Nephron (organoid): ENCODE measurements at regions not wholly inside any gene's neighbourhood (a gene's known extent, or its start where the extent isn't known, plus 50 kb on each side); places are given as distances from the start of the nearest gene placed in this dataset.

Experiments used
- H3K27ac Mint-ChIP-seq, 3 experiments: 2 replicates each; pipeline ENCODE4 v1.8.0; 2020; ENCODE audit warnings: mixed read lengths in 3 of 3, mild to moderate bottlenecking in 2 of 3, moderate library complexity in 1 of 3
- H3K27me3 Mint-ChIP-seq: 2 replicates; pipeline ENCODE4 v1.8.0; 2021; ENCODE audit warnings: low read depth, mild to moderate bottlenecking, moderate library complexity, mixed read lengths
- H3K36me3 Mint-ChIP-seq: 2 replicates; pipeline ENCODE4 v1.8.0; 2020; ENCODE audit warnings: low read depth, mixed read lengths
- H3K4me1 Mint-ChIP-seq: 2 replicates; pipeline ENCODE4 v1.8.0; 2020; ENCODE audit warnings: mixed read lengths
- H3K4me3 Mint-ChIP-seq, 3 experiments: 2 replicates each; pipeline ENCODE4 v1.8.0; 2020; ENCODE audit warnings: mild to moderate bottlenecking in 3 of 3, mixed read lengths in 3 of 3, moderate library complexity in 2 of 3
- H3K9me3 Mint-ChIP-seq: 2 replicates; pipeline ENCODE4 v1.8.0; 2020; ENCODE audit warnings: mixed read lengths
- CTCF ChIP-seq, 3 experiments: fragments of 200-600 bp; sonication (generic); IDR thresholded peaks; one replicate each; pipeline ENCODE4 v1.5.0; 2021; ENCODE audit warnings: antibody characterized with exemption in 3 of 3; ENCODE audit not compliant: unreplicated experiment in 3 of 3

GRCh38 chr2:234802071-234802844, 149.6 kb upstream of the SH3BP4 start:
- TF ChIP-seq CTCF (IDR thresholded peaks at IDR 0.05; ENCODE audit: unreplicated experiment in 3 of 3), result no peak

GRCh38 chr2:234797566-234798250, 154.1 kb upstream of the SH3BP4 start:
- H3K4me3 Mint-ChIP-seq, result no peak overlapping the region
- no peak overlapping the region for H3K27ac Mint-ChIP-seq
- TF ChIP-seq CTCF (IDR thresholded peaks at IDR 0.05; ENCODE audit: unreplicated experiment in 3 of 3), result no peak
- peaks cover 28% of the 10 kb centered on the region for H3K27me3 Mint-ChIP-seq
- H3K36me3 Mint-ChIP-seq, result no peaks in the 10 kb centered on the region
- H3K4me1 Mint-ChIP-seq, result peaks cover 40% of the 10 kb centered on the region
- no peaks in the 10 kb centered on the region for H3K9me3 Mint-ChIP-seq

More at GRCh38 chr2:234802071-234802844, 149.6 kb upstream of the SH3BP4 start:
- H3K27me3 Mint-ChIP-seq, result peaks cover 29% of the 10 kb centered on the region
- no peak overlapping the region for H3K27ac Mint-ChIP-seq
- H3K9me3 Mint-ChIP-seq, result peaks cover 8% of the 10 kb centered on the region
- H3K36me3 Mint-ChIP-seq, result no peaks in the 10 kb centered on the region
- no peak overlapping the region for H3K4me3 Mint-ChIP-seq
- H3K4me1 Mint-ChIP-seq, result peaks cover 10% of the 10 kb centered on the region

DNA sequence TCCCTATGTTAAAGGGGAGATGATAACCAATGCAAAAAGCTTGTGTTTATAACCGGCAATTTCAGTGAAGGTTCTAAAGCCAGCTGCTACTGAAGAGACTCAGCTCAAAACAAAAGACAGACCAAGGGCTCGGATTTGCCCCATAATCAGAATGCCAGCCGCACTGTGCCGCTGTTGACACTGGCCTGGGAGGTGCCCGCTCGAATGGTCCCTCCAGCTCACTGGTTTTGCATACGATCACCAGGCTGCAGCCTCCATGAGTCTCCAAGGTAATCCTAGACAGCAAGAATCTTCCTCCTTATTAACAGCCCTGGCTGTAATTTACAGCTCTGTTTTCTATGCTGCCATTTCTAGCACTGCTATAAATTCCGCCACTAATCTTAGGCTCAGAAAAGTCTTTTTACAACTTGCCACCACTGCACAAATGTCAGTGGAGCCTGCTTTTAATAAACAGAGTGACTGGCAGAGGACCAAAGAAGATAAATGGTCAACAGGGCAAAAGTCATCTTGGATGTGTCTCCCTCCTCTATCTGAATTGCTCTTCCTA, 155.7 kb upstream of the SH3BP4 start:
- TF ChIP-seq CTCF (IDR thresholded peaks at IDR 0.05; ENCODE audit: unreplicated experiment in 3 of 3), result no peak
- Mint-ChIP-seq H3K4me1 (peaks cover 49% of the 10 kb centered on the region), H3K27me3 (peaks cover 28% of the 10 kb centered on the region), H3K9me3 (no peaks in the 10 kb centered on the region), H3K27ac (peak overlapping the region; percentile 16 to 67 (median 17)), H3K4me3 (peak overlapping the region in 1 of 3 experiments; percentile 17), H3K36me3 (no peaks in the 10 kb centered on the region)

DNA sequence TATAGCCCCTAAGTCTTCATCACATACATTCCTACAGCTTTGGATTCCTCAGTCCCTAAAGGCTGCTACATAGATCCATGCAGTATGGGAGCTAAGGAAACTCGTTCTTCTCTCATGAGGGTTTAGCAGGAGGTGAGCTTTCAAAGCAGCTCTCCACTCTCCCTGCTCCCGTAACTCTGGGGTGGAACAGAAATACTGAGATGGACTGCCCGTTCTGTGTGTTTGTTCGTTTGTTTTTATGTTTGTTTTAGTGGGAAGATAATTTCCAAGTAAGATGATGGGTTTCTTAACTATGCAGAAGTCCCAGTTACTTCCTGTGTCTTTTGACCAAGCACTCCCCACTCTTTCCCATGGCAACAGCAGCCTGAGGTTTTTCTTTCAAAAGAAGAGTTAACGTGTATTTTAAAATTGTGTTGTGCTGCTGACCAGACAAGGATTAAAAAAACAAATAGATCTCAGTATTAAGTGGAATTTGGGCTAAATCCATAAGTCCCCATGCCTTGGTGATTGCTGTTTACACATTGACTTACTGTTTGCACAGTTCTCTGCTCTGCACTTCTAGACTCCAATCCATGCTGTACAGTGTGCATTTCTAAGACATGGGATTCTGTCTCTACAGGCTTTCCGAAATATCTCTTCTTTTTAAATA, 156.4 kb upstream of the SH3BP4 start:
- peak overlapping the region in 1 of 3 experiments; percentile 5 for H3K4me3 Mint-ChIP-seq
- peaks cover 55% of the 10 kb centered on the region for H3K4me1 Mint-ChIP-seq
- no peaks in the 10 kb centered on the region for H3K9me3 Mint-ChIP-seq
- TF ChIP-seq CTCF (IDR thresholded peaks at IDR 0.05; ENCODE audit: unreplicated experiment in 3 of 3), result no peak
- H3K27ac Mint-ChIP-seq, result peak overlapping the region; percentile 7 to 17 (median 16)
- no peaks in the 10 kb centered on the region for H3K36me3 Mint-ChIP-seq
- peaks cover 27% of the 10 kb centered on the region for H3K27me3 Mint-ChIP-seq

GRCh38 chr2:234794866-234795265, 157.0 kb upstream of the SH3BP4 start:
- H3K36me3 Mint-ChIP-seq, result no peaks in the 10 kb centered on the region
- peaks cover 31% of the 10 kb centered on the region for H3K27me3 Mint-ChIP-seq
- peak overlapping the region; percentile 7 to 17 (median 16) for H3K27ac Mint-ChIP-seq
- H3K4me3 Mint-ChIP-seq, result no peak overlapping the region
- no peak for TF ChIP-seq CTCF (IDR thresholded peaks at IDR 0.05; ENCODE audit: unreplicated experiment in 3 of 3)
- H3K4me1 Mint-ChIP-seq, result peaks cover 57% of the 10 kb centered on the region
- no peaks in the 10 kb centered on the region for H3K9me3 Mint-ChIP-seq
